HG02678 (cell line): ENCODE measurements at regions not wholly inside any gene's neighbourhood (a gene's known extent, or its start where the extent isn't known, plus 50 kb on each side); places are given as distances from the start of the nearest gene placed in this dataset.
"Not testable (repeated sequence)": the region's sequence is repeated elsewhere in the genome, so short reads cannot be mapped to it uniquely, and the experiment has no call there.

Experiments
- ATAC-seq: cut with Tn5 transposase; IDR thresholded peaks from one replicate; pipeline ENCODE4 v1.9.1; 2021; ENCODE audit warnings: mild to moderate bottlenecking, moderate library complexity; ENCODE audit not compliant: unreplicated experiment

- no peak for ATAC-seq
Measured at GRCh38 chr6:86487660-86488221, 449.6 kb upstream of the HTR1E start.

DNA sequence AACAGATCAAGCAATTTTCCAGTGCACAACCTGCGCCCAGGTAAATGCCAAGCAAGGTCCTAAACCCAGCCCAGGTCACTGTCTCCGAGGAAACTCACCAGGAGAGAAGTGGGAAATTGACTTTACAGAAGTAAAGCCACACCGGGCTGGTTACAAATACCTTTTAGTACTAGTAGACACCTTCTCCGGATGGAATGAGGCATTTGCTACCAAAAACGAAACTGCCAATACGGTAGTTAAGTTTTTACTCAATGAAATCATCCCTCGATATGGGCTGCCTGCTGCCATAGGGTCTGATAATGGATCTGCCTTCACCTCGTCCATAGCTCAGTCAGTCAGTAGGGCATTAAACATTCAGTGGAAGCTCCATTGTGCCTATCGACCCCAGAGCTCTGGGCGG, 459.0 kb upstream of the HTR1E start:
- ATAC-seq, result not testable (repeated sequence)

- ATAC-seq, result no peak
Measured at GRCh38 chr6:86477500-86478148, 459.7 kb upstream of the HTR1E start.

DNA sequence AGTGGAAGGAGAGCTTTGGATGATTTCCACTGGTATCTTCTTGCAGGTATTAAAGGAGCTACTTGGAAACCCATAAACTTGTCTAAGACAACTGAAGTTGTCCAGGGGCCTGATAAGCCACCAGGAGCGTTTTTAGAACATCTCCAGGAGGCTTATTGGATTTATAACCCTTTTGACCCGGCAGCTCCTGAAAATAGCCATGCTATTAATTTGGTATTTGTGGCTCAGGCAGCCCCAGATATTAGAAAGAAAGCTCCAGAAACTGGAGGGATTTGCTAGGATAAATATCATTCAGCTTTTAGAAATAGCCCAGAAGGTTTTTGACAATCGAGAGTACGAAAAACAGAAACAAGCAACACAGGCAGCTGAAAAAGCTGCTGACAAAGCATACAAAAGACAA, 461.0 kb upstream of the HTR1E start:
- ATAC-seq, result no peak

GRCh38 chr6:86474081-86474480, 463.2 kb upstream of the HTR1E start:
- ATAC-seq, result no peak

GRCh38 chr6:86471791-86472190, 465.5 kb upstream of the HTR1E start:
- no peak for ATAC-seq

DNA sequence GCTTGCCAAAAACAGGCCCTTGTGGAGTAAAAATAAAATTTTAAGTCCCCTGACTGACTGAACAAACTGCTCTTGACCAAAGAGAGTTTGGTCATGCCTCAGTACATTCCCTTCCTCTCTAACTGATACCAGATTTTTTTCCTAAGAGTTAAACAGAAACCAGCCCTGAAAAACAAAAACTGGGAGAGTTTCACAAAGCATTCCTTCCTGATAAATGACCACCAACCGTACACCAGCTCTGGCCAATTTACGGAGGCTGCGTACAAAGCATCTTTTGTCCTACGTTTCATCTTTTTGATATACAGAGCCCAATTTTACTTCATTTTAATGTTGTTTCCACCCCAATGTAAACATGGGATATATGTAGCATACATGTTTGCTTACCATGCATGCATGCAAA, 477.4 kb upstream of the HTR1E start:
- no peak for ATAC-seq

- no peak for ATAC-seq
Measured at GRCh38 chr6:86456821-86457220, 480.5 kb upstream of the HTR1E start.

- no peak for ATAC-seq
Measured at GRCh38 chr6:86453232-86453631, 484.1 kb upstream of the HTR1E start.

DNA sequence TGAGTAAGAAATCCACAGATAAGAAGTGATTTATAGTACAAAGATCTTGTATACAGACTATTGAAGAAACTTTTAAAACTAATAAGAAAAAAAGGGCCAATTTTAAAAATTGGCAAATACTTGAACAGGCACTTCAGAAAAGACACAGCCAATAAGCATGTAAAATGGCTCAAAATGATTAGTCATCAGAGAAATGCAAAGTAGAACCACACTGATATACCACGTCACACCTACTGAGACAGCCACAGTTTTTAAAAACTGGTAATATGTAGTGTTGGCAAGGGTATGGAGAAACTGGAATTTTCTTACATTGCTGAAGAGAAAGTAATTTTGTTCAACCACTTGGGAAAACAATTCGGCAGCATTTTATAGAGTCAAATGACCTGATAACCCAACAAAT, 488.9 kb upstream of the HTR1E start:
- no peak for ATAC-seq

DNA sequence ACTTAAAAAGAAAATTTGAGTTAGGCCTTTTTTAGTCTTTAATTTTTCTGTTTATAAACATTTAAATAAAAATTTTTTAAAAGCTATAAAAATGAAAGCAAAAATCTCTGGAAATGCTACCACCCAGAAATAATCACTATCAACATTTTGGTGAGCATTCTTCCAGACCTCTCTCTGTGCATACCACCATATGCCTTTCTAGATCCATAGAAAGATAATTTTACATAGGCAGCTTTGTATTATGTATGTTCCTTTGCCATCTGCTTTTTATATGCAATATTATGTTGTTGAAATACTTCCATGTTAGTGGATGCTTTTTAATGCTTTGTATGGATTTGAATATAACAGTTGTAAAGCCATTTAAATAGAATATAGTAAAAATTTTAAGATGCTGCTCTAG, 496.7 kb upstream of the HTR1E start:
- ATAC-seq, result no peak

- no peak for ATAC-seq
Measured at GRCh38 chr6:86423571-86423970, 513.8 kb upstream of the HTR1E start.

GRCh38 chr6:86412057-86412456, 525.3 kb upstream of the HTR1E start:
- ATAC-seq, result no peak

DNA sequence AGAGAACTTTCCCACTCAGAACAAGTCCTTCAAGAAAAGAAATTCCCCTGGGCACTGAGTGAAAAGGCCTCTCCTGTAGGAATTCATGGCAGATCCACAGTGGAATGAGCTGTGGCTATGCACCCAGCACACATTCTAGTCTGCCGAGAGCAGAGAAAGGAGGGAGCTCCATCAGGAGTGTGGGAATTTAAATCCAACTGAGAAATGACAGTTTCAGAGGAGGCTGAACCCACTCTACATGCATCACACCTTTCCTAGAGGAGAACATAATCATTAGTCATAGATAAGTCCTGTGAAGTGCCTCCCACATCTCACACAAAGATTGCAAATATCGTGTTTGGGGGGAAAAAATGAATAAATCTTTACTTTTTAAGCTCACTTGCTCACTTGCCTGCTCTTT, 530.2 kb upstream of the HTR1E start:
- ATAC-seq, result no peak

DNA sequence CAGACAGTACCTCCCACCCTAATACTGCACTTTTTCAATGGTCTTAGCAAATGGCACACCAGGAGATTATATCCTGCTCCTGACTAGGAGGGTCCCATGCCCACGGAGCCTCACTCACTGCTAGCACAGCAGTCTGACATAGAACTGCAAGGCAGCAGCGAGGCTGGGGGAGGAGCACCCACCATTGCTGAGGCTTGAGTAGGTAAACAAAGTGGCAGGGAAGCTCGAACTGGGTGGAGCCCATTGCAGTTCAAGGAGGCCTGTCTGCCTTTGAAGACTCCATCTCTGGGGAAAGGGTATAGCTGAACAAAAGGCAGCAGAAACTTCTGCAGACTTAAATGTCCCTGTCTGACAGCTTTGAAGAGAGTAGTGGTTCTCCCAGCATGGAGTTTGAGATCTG, 544.5 kb upstream of the HTR1E start:
- ATAC-seq, result not testable (repeated sequence)

DNA sequence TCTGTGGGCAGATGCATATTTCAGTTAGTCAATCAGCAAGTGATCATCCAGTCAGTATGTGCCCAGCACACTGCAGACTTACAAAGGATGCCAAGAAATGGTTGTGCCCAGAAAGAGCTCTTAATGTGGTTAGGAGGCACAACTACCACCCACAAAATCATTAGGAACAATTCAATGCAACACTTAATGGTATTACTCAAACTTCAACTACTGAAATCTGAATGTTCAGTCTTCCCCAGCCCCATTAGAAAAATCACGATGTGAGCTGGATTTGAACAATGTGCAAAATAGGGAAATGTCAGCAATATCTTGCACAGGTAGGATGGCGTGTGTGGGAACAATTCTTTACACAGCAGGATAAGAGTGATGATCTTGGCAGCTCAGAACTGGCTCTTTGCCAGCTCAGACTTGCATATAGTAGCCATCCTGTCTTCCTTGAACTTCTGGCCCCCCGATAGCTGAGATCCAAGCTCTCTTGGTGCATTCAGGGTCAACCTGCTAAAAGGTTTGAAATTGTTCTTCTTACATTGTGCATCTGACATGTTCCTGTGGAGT, 556.7 kb upstream of the HTR1E start:
- ATAC-seq, result no peak

- no peak for ATAC-seq
Measured at GRCh38 chr6:86357877-86358276, 579.5 kb upstream of the HTR1E start.

DNA sequence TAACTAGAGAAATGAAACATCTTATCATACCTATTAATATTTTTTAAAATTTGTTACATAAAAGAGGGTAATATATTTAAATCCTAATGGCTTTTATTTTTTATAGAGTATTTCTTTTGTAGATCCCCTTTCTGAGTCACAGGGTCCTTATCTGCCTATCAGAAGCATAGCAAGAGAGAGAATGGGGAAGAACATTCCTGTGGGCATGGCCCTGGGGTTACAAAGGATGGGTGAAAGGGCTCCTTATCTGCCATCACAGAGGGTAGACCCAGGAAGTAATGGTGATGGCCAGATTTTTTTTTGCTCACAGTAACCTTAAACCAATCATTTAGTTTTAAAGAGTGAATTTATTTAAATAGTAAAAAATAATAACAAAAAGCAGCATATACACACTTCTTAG, 582.1 kb upstream of the HTR1E start:
- no peak for ATAC-seq

GRCh38 chr6:86331919-86332318, 605.4 kb upstream of the HTR1E start:
- no peak for ATAC-seq

- no peak for ATAC-seq
Measured at GRCh38 chr6:86331265-86331840, 606.0 kb upstream of the HTR1E start.

DNA sequence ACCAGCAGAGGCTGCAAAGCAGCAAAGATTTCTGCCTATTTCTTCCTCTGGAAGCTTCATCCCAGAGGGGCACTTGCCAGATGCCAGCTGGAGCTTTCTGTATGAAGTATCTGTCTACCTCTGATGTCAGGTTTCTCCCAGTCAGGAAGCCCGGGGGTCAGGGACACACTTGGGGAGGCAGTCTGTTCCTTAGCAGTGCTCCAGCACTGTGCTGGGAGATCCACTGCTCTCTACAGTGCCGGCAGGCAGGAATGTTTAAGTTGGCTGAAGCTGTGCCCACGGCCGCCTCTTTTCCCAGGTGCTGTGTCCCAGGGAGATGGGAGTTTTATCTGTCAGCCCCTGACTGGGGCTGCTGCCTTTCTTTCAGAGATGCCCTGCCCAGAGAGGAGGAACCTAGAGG, 631.1 kb upstream of the HTR1E start:
- no peak for ATAC-seq

- ATAC-seq, result no peak
Measured at GRCh38 chr6:86285876-86286275, 643.2 kb upstream of the SYNCRIP start.
